ENCODE measurements at regions not wholly inside any gene's neighbourhood (a gene's known extent, or its start where the extent isn't known, plus 50 kb on each side); places are given as distances from the start of the nearest gene placed in this dataset.

GRCh38 chr2:228625481-228625880 lies 444.0 kb upstream of the SPHKAP start:
- no peak for FAIRE-seq
- H3K27ac ChIP-seq (ENCODE audit: insufficient read depth, low read depth, low read length), result no peak overlapping the region
- no peak overlapping the region for H2AFZ ChIP-seq (ENCODE audit: low read depth, low read length)
- H3K9ac ChIP-seq (replicated peaks; ENCODE audit: extremely low read depth, insufficient read depth, low read length), result no peak overlapping the region
- no peak overlapping the region for H3K4me3 ChIP-seq (replicated peaks in 1 of 3; ENCODE audit: insufficient read depth in 1 of 3, low read depth in 1 of 3, low read length in 3 of 3)
- no peaks in the 10 kb centered on the region for H3K36me3 ChIP-seq (ENCODE audit: control insufficient read depth in 2 of 2, extremely low read depth in 1 of 2, insufficient read depth in 2 of 2, low read length in 2 of 2)
- no peak for TF ChIP-seq EZH2 (IDR thresholded peaks at IDR 0.05; ENCODE audit: borderline replicate concordance, low read depth, low read length, severe bottlenecking)
- no peaks in the 10 kb centered on the region for H3K27me3 ChIP-seq (ENCODE audit: control insufficient read depth in 2 of 2, insufficient read depth in 2 of 2, low read length in 2 of 2)
- dilution Hi-C loops (cut with MboI; ENCODE audit: extremely low pct_ligation_motif_present, low sequenced_read_pairs), result no loop called here
- no peaks in the 10 kb centered on the region for H4K20me1 ChIP-seq (replicated peaks; ENCODE audit: control insufficient read depth, extremely low read depth, insufficient read depth, low read length)
- intact Hi-C loops (cut with micrococcal nuclease), result no loop called here
- no peak for DNase-seq (ENCODE audit: low read depth, low spot score)
- H3K9me1 ChIP-seq (replicated peaks; ENCODE audit: control insufficient read depth, extremely low read depth, insufficient read depth, low read length), result no peaks in the 10 kb centered on the region
- no peaks in the 10 kb centered on the region for H3K4me1 ChIP-seq (ENCODE audit: control insufficient read depth, extremely low read depth, insufficient read depth, low read length)
- ChIA-PET CTCF (no interaction called here), POLR2A (no interaction called here)
- no peaks in the 10 kb centered on the region for H3K9me3 ChIP-seq (replicated peaks; ENCODE audit: control insufficient read depth, insufficient read depth, low read length)
- H3K4me2 ChIP-seq (ENCODE audit: insufficient read depth, low read length), result no peak overlapping the region
- H3K79me2 ChIP-seq (ENCODE audit: control insufficient read depth, insufficient read depth, low read length), result no peaks in the 10 kb centered on the region
- BruUV-seq (replicated peaks), result no TSS peak

- Histone ChIP-seq H3K4me2 (ENCODE audit: insufficient read depth, low read length) (no peak overlapping the region), H2AFZ (ENCODE audit: low read depth, low read length) (no peak overlapping the region), H3K9ac (replicated peaks; ENCODE audit: extremely low read depth, insufficient read depth, low read length) (no peak overlapping the region), H3K36me3 (ENCODE audit: control insufficient read depth in 2 of 2, extremely low read depth in 1 of 2, insufficient read depth in 2 of 2, low read length in 2 of 2) (no peaks in the 10 kb centered on the region), H3K27ac (ENCODE audit: insufficient read depth, low read depth, low read length) (no peak overlapping the region), H3K4me3 (replicated peaks in 1 of 3; ENCODE audit: insufficient read depth in 1 of 3, low read depth in 1 of 3, low read length in 3 of 3) (no peak overlapping the region), H3K4me1 (ENCODE audit: control insufficient read depth, extremely low read depth, insufficient read depth, low read length) (no peaks in the 10 kb centered on the region), H4K20me1 (replicated peaks; ENCODE audit: control insufficient read depth, extremely low read depth, insufficient read depth, low read length) (no peaks in the 10 kb centered on the region), H3K79me2 (ENCODE audit: control insufficient read depth, insufficient read depth, low read length) (no peaks in the 10 kb centered on the region), H3K9me1 (replicated peaks; ENCODE audit: control insufficient read depth, extremely low read depth, insufficient read depth, low read length) (no peaks in the 10 kb centered on the region), H3K27me3 (ENCODE audit: control insufficient read depth in 2 of 2, insufficient read depth in 2 of 2, low read length in 2 of 2) (no peaks in the 10 kb centered on the region), H3K9me3 (replicated peaks; ENCODE audit: control insufficient read depth, insufficient read depth, low read length) (no peaks in the 10 kb centered on the region)
- TF ChIP-seq CTCF (IDR thresholded peaks at IDR 0.05; ENCODE audit: extremely low read depth in 1 of 2, insufficient read depth in 1 of 2, low read depth in 1 of 2, low read length in 2 of 2) (no peak), MAX (IDR thresholded peaks at IDR 0.05; ENCODE audit: insufficient read depth, insufficient read length) (no peak), EZH2 (IDR thresholded peaks at IDR 0.05; ENCODE audit: borderline replicate concordance, low read depth, low read length, severe bottlenecking) (no peak), POLR2AphosphoS5 (IDR thresholded peaks at IDR 0.05; ENCODE audit: insufficient read depth, low read depth, low read length) (no peak), MYC (IDR thresholded peaks at IDR 0.05; ENCODE audit: low read depth, low read length) (no peak), FOS (IDR thresholded peaks at IDR 0.05; ENCODE audit: borderline replicate concordance, insufficient read depth, low read length) (no peak), GATA2 (IDR thresholded peaks at IDR 0.05; ENCODE audit: insufficient read depth, insufficient read length, low read depth, low read length) (no peak), POLR2A (IDR thresholded peaks at IDR 0.05; ENCODE audit: low read depth, low read length) (no peak), JUN (IDR thresholded peaks at IDR 0.05; ENCODE audit: borderline replicate concordance, insufficient read depth, insufficient read length, low read depth) (no peak)
- DNase-seq (ENCODE audit: low read depth, low spot score) (no peak), FAIRE-seq (no peak)
- POLR2A ChIA-PET, result no interaction called here
- CTCF ChIA-PET, result no interaction called here
- intact Hi-C loops (cut with micrococcal nuclease) (no loop called here), dilution Hi-C loops (cut with MboI; ENCODE audit: extremely low pct_ligation_motif_present, low sequenced_read_pairs) (no loop called here)
- no TSS peak for BruUV-seq (replicated peaks)
Measured at GRCh38 chr2:228624733-228625132, 443.2 kb upstream of the SPHKAP start.

Data from endothelial cell of umbilical vein (primary cell).